GM21529 (cell line): ENCODE measurements at regions not wholly inside any gene's neighbourhood (a gene's known extent, or its start where the extent isn't known, plus 50 kb on each side); places are given as distances from the start of the nearest gene placed in this dataset.

Source experiments
- ATAC-seq: cut with Tn5 transposase; IDR thresholded peaks from one replicate; pipeline ENCODE4 v1.9.1; 2021; ENCODE audit not compliant: unreplicated experiment

- ATAC-seq, result no peak
Measured at GRCh38 chr12:78760906-78761305, 103.7 kb upstream of the SYT1 start.

DNA sequence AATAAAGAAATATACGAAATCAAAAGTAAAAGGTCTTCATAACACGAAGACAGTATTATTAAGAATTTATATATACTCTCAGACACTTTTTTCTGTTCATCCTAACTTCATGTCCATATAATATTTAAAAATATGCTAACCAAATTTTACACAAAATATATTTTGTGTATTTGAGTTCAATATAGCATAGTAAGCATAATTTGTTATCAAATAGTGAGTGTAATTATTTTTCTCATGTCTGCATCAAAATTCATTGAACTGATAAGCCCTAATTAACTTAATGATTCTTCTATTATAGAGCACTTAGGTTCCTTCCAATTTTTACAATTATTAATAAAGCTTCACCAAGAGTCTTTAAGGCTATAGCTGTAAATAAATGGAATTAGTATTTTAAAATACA, 99.7 kb upstream of the SYT1 start:
- ATAC-seq, result no peak

GRCh38 chr12:78767264-78767981, 97.2 kb upstream of the SYT1 start:
- ATAC-seq, result no peak

GRCh38 chr12:78778339-78778738, 86.2 kb upstream of the SYT1 start:
- ATAC-seq, result no peak

GRCh38 chr12:78787576-78787975, 77.0 kb upstream of the SYT1 start:
- ATAC-seq, result no peak

DNA sequence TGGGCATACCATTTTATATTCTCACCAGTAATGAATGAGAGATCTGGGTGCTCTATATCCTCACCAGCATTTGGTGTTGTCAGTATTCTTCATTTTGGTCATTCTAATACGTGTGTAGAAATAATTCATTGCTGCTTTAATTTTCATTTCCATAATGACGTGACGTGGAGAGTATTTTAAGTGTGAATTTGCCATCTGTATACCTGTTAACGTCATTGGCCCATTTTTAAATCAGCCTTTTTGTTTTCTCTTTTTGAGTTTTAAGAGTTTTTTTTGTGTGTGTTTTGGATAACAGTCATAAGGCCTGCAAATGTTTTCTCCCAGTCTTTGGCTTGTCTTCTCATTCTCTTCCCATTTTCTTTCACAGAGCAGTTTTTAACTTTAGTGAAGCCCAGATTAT, 74.4 kb upstream of the SYT1 start:
- ATAC-seq, result no peak

GRCh38 chr12:78792052-78792698, 72.4 kb upstream of the SYT1 start:
- no peak for ATAC-seq

DNA sequence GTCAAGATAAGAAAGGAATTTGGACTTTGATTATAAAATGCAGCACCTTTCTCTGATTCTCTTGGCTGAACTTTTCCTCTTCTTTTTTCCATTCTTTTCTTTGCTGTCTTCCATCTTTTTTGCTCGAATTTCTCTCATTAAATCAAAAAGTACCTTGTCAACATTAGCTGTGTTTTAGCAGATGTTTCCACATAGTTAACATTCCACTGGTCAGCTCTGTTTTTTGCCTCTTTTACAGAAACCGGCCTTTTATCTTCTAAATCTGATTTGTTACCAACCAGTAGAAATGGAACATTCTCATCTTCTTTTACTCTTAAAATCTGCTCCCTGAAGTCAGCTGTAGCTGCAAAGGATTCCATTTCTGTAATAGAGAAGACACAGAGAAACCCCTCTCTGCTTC, 71.1 kb upstream of the SYT1 start:
- no peak for ATAC-seq

DNA sequence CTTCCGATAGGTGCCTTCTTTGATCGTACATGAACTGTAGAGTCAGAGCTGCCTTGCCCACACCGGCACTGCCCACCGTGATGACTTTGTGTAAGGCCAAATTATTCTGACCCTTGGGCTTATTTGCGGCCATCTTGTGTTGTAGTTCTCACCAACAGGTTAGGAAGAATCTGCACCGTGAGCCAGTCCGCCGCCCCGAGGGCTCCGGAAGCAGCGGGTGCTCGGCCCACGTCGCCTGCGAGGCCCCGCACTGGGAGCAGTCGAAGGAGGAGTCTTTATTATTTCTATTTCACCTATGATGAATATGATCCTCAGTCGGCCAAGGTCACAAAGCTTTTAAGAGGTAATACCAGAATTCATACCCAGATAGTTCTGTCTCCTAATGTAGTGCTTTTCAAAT, 70.6 kb upstream of the SYT1 start:
- ATAC-seq, result no peak

- no peak for ATAC-seq
Measured at GRCh38 chr12:78795934-78796445, 68.6 kb upstream of the SYT1 start.

DNA sequence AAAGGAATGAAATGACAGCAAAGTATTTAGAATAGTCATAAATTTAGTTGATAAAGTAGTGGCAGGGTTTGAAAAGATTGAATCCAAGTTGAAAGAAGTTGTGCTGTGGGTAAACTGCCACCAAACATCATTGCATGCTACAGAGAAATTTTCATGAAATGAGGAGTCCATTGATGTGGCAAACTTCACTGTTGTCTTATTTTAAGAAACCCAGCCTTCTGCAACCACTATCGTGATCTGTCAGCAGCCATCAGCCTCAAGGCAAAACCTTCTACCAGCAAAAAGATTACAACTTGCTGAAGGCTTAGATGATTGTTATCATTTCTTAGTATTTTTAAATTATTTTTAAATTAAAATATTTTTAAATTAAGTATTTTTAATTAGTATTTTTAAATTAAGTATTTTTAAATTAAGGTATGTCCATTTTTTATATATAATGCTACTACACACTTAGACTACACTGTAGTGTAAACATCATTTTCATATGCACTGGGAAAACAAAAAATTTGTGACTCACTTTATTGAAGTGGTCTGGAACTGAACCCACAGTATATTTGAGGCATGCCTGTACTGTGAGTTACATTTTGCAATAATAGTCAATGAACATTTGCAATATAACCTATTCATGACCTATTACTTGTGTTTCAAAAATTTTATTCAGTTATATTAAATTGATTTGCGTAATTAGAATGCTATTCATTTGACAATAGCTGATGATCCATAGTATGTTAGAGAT, 67.2 kb upstream of the SYT1 start:
- ATAC-seq, result no peak

- no peak for ATAC-seq
Measured at GRCh38 chr12:78799649-78800048, 64.9 kb upstream of the SYT1 start.

GRCh38 chr12:78802593-78802992, 62.0 kb upstream of the SYT1 start:
- ATAC-seq, result no peak

- ATAC-seq, result no peak
Measured at GRCh38 chr12:78804262-78804661, 60.3 kb upstream of the SYT1 start.
